Spleen (tissue), 11 donors: ENCODE measurements at regions not wholly inside any gene's neighbourhood (a gene's known extent, or its start where the extent isn't known, plus 50 kb on each side); places are given as distances from the start of the nearest gene placed in this dataset.

Source experiments
- DNase-seq: peaks from one replicate; pipeline ENCODE4 v3.0.0-alpha.2; 2020
- H3K27ac ChIP-seq, 8 donors: fragments of 200-600 bp; sonication (generic) in 7 of 8; 1 replicate in 4 of 8; 2 replicates in 4 of 8; pipeline versions ENCODE4 v1.5.0 to v1.8.0; 2016 to 2021; ENCODE audit warnings: inconsistent platforms in 4 of 8, mild to moderate bottlenecking in 4 of 8, moderate library complexity in 1 of 8
- H3K27me3 ChIP-seq, 7 donors: fragments of 200-600 bp; sonication (generic) in 6 of 7; replicated peaks in 1 of 7; 1 replicate in 4 of 7; 2 replicates in 3 of 7; pipeline versions ENCODE4 v1.5.0 to v1.8.0; 2016 to 2021; ENCODE audit warnings: inconsistent platforms in 3 of 7, mild to moderate bottlenecking in 1 of 7
- H3K36me3 ChIP-seq, 6 donors: fragments of 200-600 bp; sonication (generic) in 5 of 6; 1 replicate in 4 of 6; 2 replicates in 2 of 6; pipeline versions ENCODE4 v1.5.0 to v1.8.0; 2016 to 2021; ENCODE audit warnings: inconsistent platforms in 2 of 6
- H3K4me1 ChIP-seq, 6 donors: fragments of 200-600 bp; sonication (generic) in 5 of 6; 1 replicate in 3 of 6; 2 replicates in 3 of 6; pipeline versions ENCODE4 v1.5.0 to v1.8.0; 2016 to 2021; ENCODE audit warnings: inconsistent platforms in 3 of 6
- H3K4me3 ChIP-seq, 8 donors: fragments of 200-600 bp; sonication (generic) in 7 of 8; 1 replicate in 4 of 8; 2 replicates in 4 of 8; pipeline versions ENCODE4 v1.5.0 to v1.8.0; 2016 to 2021; ENCODE audit warnings: inconsistent platforms in 4 of 8, mild to moderate bottlenecking in 4 of 8, moderate library complexity in 2 of 8
- H3K9me3 ChIP-seq, 8 donors: fragments of 200-600 bp; sonication (generic) in 7 of 8; 1 replicate in 4 of 8; 2 replicates in 4 of 8; pipeline versions ENCODE4 v1.5.0 to v1.8.0; 2016 to 2021; ENCODE audit warnings: inconsistent platforms in 4 of 8
- POLR2A ChIP-seq, 3 donors: fragments of 450-650 bp; IDR thresholded peaks; one replicate each; pipeline ENCODE4 v1.5.1; 2017; ENCODE audit warnings: antibody characterized with exemption in 3 of 3, mild to moderate bottlenecking in 1 of 3
- POLR2AphosphoS5 ChIP-seq, 3 donors: sonication (generic); formaldehyde crosslinking; IDR thresholded peaks; one replicate each; pipeline ENCODE4 v1.5.1; 2017; ENCODE audit warnings: antibody characterized with exemption in 3 of 3
- WGBS, 5 donors: extraction: QIAGEN DNeasy Blood & Tissue Kit in 3 of 5; methylation state at CpG; one replicate each; pipeline versions ENCODE4 v1.1.5 to v1.1.7; 2013 to 2018; 5-methylcytosine and 5-hydroxymethylcytosine counted together
- intact Hi-C: fragments of 100-400 bp; cut with DNase I; formaldehyde crosslinking; loops from one replicate; pipeline ENCODE4 v1.15.0; 2023; ENCODE audit warnings: low total_unique reads
- TF ChIP-seq, protein P1 (sequence below), 11 experiments: fragments of 200-600 bp in 7 of 11; fragments of 450-650 bp in 4 of 11; sonication (generic) in 4 of 11; IDR thresholded peaks in 8 of 11; conservative IDR thresholded peaks in 3 of 11; 1 replicate in 7 of 11; 2 replicates in 4 of 11; pipeline versions ENCODE4 v1.4.0 to v1.8.0; 2016 to 2021; ENCODE audit warnings: antibody characterized with exemption in 11 of 11, inconsistent platforms in 4 of 11, mild to moderate bottlenecking in 1 of 11
- donor health status: healthy with polysubstance abuse.
- donor health status: DM: no; HTN: no; CAD: no; lungs with moderate emphysema.
- donor health status: DM: no; HTN: no; CAD: no.
- donor health status: Bipolar disorder and iron deficiency.
- donor health status: healthy.
- donor health status: DM: no; HTN: no; CAD: no.
- donor health status: DM: yes; HTN: yes; CAD: no.

GRCh38 chr10:83612746-83613145, 526.6 kb upstream of the GHITM start:
- DNase-seq: no peak
- Histone ChIP-seq H3K4me1 (no peaks in the 10 kb centered on the region), H3K27ac (no peak overlapping the region), H3K36me3 (no peaks in the 10 kb centered on the region), H3K27me3 (no peaks in the 10 kb centered on the region), H3K4me3 (no peak overlapping the region), H3K9me3 (peaks cover 0 to 6% (median 0%) of the 10 kb centered on the region in 8 donors)
- intact Hi-C loops: no loop called here
- WGBS, 5 donors: 59 to 87% (median 69%) methylated on average over 2 of the region's 2 CpGs
- TF ChIP-seq POLR2AphosphoS5 (IDR thresholded peaks at IDR 0.05) (no peak), POLR2A (IDR thresholded peaks at IDR 0.05) (no peak)
- TF ChIP-seq, protein P1, sequence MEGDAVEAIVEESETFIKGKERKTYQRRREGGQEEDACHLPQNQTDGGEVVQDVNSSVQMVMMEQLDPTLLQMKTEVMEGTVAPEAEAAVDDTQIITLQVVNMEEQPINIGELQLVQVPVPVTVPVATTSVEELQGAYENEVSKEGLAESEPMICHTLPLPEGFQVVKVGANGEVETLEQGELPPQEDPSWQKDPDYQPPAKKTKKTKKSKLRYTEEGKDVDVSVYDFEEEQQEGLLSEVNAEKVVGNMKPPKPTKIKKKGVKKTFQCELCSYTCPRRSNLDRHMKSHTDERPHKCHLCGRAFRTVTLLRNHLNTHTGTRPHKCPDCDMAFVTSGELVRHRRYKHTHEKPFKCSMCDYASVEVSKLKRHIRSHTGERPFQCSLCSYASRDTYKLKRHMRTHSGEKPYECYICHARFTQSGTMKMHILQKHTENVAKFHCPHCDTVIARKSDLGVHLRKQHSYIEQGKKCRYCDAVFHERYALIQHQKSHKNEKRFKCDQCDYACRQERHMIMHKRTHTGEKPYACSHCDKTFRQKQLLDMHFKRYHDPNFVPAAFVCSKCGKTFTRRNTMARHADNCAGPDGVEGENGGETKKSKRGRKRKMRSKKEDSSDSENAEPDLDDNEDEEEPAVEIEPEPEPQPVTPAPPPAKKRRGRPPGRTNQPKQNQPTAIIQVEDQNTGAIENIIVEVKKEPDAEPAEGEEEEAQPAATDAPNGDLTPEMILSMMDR (IDR thresholded peaks at IDR 0.05 in 8 of 11, conservative IDR thresholded peaks at IDR 0.05 in 3 of 11): no peak

DNA sequence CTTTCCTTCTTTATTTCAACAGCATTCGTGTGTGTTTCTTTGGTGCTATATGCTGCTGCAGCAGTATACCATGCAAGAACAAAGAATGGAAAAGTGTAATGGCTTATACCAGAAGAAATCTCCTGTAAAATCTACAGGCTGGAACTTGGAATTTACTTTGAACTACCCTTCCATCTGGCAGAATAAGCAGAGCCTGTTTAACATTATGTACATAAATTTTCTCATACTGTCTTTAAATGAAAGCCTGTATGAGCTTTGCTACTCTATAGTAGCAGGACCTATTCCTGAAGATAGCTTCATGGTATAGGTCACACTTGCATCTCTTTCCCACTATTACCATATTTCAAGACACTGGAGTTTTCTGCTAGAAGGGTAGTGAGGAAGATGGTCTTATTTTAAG, 522.1 kb upstream of the GHITM start:
- 67 to 82% (median 75%) methylated on average over 1 of the region's 1 CpG for WGBS, 5 donors
- TF ChIP-seq POLR2AphosphoS5 (IDR thresholded peaks at IDR 0.05): no peak
- no peak for TF ChIP-seq POLR2A (IDR thresholded peaks at IDR 0.05)
- TF ChIP-seq, protein P1 (IDR thresholded peaks at IDR 0.05 in 8 of 11, conservative IDR thresholded peaks at IDR 0.05 in 3 of 11): no peak

GRCh38 chr10:83617692-83618545, 521.4 kb upstream of the GHITM start:
- DNase-seq: no peak
- peaks cover 0 to 6% (median 0%) of the 10 kb centered on the region in 8 donors for H3K9me3 ChIP-seq
- TF ChIP-seq POLR2A (IDR thresholded peaks at IDR 0.05): no peak
- no peak for TF ChIP-seq POLR2AphosphoS5 (IDR thresholded peaks at IDR 0.05)
- TF ChIP-seq, protein P1 (IDR thresholded peaks at IDR 0.05 in 8 of 11, conservative IDR thresholded peaks at IDR 0.05 in 3 of 11): no peak
- no peaks in the 10 kb centered on the region for H3K4me1 ChIP-seq
- no peak overlapping the region for H3K4me3 ChIP-seq
- intact Hi-C loops: no loop called here
- H3K27me3 ChIP-seq: no peaks in the 10 kb centered on the region
- no peak overlapping the region for H3K27ac ChIP-seq
- H3K36me3 ChIP-seq: no peaks in the 10 kb centered on the region
- 47 to 57% (median 49%) methylated on average over 5 of the region's 5 CpGs for WGBS, 5 donors

More for the DNA sequence above, 522.1 kb upstream of the GHITM start:
- DNase-seq: no peak
- H3K4me3 ChIP-seq: no peak overlapping the region
- no peak overlapping the region for H3K27ac ChIP-seq
- intact Hi-C loops: no loop called here
- no peaks in the 10 kb centered on the region for H3K4me1 ChIP-seq
- H3K27me3 ChIP-seq: no peaks in the 10 kb centered on the region
- H3K36me3 ChIP-seq: no peaks in the 10 kb centered on the region
- peaks cover 0 to 6% (median 0%) of the 10 kb centered on the region in 8 donors for H3K9me3 ChIP-seq

DNA sequence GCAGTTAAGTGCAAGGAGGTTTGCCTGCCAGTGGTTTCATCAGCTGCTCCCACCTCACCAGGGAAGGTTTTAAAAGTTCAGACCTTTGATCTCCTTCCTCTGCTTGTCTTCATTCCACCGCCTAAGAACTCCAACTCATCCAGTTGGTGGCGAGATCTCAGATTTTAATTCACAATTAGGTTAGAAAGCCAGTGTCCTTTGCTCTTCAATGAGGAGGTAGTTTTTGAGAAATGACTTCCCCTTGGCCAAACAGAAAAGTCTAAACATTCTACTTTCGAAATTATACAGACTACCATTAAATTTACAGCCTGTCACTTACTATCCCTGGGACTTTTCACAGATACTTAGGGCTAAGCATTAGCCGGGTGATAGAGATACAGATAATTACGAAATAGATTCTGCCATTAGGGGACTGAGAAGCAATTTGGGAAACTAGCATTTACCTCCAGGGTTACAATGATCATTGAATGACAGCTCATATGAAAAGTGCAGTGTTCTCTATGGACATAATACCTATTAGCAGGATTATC, 513.4 kb upstream of the GHITM start:
- intact Hi-C loops: no loop called here
- H3K4me1 ChIP-seq: no peaks in the 10 kb centered on the region
- H3K27ac ChIP-seq: no peak overlapping the region
- H3K9me3 ChIP-seq: no peaks in the 10 kb centered on the region
- no peaks in the 10 kb centered on the region for H3K27me3 ChIP-seq
- H3K4me3 ChIP-seq: no peak overlapping the region
- 58 to 66% (median 65%) methylated on average over 5 of the region's 5 CpGs for WGBS, 5 donors
- DNase-seq: no peak
- TF ChIP-seq, protein P1 (IDR thresholded peaks at IDR 0.05 in 8 of 11, conservative IDR thresholded peaks at IDR 0.05 in 3 of 11): no peak
- TF ChIP-seq POLR2A (IDR thresholded peaks at IDR 0.05): no peak
- TF ChIP-seq POLR2AphosphoS5 (IDR thresholded peaks at IDR 0.05): no peak
- no peaks in the 10 kb centered on the region for H3K36me3 ChIP-seq
